Lung (tissue), 11 donors: ENCODE measurements at regions not wholly inside any gene's neighbourhood (a gene's known extent, or its start where the extent isn't known, plus 50 kb on each side); places are given as distances from the start of the nearest gene placed in this dataset.

ENCODE experiments used
- ATAC-seq: fragments of 200-7000 bp; cut with Tn5 transposase; one replicate; pipeline ENCODE4 v1.9.1; 2020; ENCODE audit warnings: moderate number of reproducible peaks; ENCODE audit not compliant: insufficient read depth, low FRiP score
- DNase-seq, 3 donors: peaks; one replicate each; pipeline ENCODE4 v3.0.0-alpha.2; 2013 to 2017
- H3K27ac ChIP-seq, 2 donors: one replicate each; pipeline ENCODE4 v1.5.1; 2013; ENCODE audit warnings: mild to moderate bottlenecking in 2 of 2, moderate library complexity in 2 of 2, control low read depth in 1 of 2, inconsistent platforms in 1 of 2, low read depth in 1 of 2, low read length in 1 of 2
- H3K27me3 ChIP-seq, 3 donors: one replicate each; pipeline ENCODE4 v1.5.1; 2013; ENCODE audit warnings: low read length in 2 of 3; ENCODE audit not compliant: control insufficient read depth in 3 of 3, insufficient read depth in 3 of 3
- H3K36me3 ChIP-seq, 4 donors: one replicate each; pipeline ENCODE4 v1.5.1; 2013; ENCODE audit warnings: low read length in 4 of 4, mild to moderate bottlenecking in 1 of 4, moderate library complexity in 1 of 4; ENCODE audit not compliant: control insufficient read depth in 4 of 4, insufficient read depth in 4 of 4
- H3K4me1 ChIP-seq, 5 donors: one replicate each; pipeline ENCODE4 v1.5.1; 2013; ENCODE audit warnings: low read length in 5 of 5, mild to moderate bottlenecking in 2 of 5, moderate library complexity in 1 of 5; ENCODE audit not compliant: control insufficient read depth in 5 of 5, insufficient read depth in 5 of 5
- H3K4me3 ChIP-seq: one replicate; pipeline ENCODE4 v1.5.1; 2013; ENCODE audit warnings: mild to moderate bottlenecking, control low read depth, moderate library complexity
- H3K9ac ChIP-seq, 2 donors: one replicate each; pipeline ENCODE4 v1.5.1; 2013; ENCODE audit warnings: low read length in 2 of 2, control low read depth in 1 of 2; ENCODE audit not compliant: insufficient read depth in 1 of 2
- H3K9me3 ChIP-seq, 4 donors: one replicate each; pipeline ENCODE4 v1.5.1; 2013; ENCODE audit warnings: low read length in 3 of 4, mild to moderate bottlenecking in 1 of 4, moderate library complexity in 1 of 4; ENCODE audit not compliant: control insufficient read depth in 4 of 4, insufficient read depth in 3 of 4
- WGBS, 2 donors: extraction: QIAGEN DNeasy Blood & Tissue Kit; methylation state at CpG; one replicate each; pipeline ENCODE4 v1.1.7; 2013; 5-methylcytosine and 5-hydroxymethylcytosine counted together
- TF ChIP-seq, protein P1 (sequence below): IDR thresholded peaks from 2 replicates; pipeline ENCODE4 v1.5.1; 2012; ENCODE audit warnings: mild to moderate bottlenecking; ENCODE audit errors: control extremely low read depth, extremely low read depth
- donor health status: control.
- donor health status: control.
- donor health status: Bipolar disorder and iron deficiency.
- donor health status: healthy.
- donor health status: DM: yes; HTN: yes; CAD: no.

DNA sequence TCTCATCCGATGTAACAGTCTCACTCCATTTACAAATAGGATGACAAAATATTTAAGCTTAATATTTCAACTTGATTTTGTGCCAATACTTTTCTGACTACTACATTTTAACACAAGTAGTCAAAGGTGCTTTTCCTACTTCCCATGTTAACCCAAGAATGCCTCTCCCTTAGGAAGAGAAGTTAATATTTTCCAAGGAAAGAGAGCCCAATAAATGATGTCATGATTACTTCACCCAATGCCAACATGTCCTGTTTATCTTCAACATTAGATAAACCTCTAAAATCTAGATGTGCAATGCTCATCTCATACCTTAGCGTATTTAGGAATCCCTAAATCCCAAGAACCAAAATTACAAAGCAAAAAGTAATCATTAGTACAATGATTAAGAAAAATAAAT lies 156.7 kb upstream of the TENT5A start:
- 72 to 80% methylated on average over 2 of the region's 2 CpGs for WGBS, 2 donors
- Histone ChIP-seq H3K9me3 (no peaks in the 10 kb centered on the region), H3K27me3 (no peaks in the 10 kb centered on the region), H3K9ac (no peak overlapping the region), H3K4me3 (no peak overlapping the region), H3K4me1 (peaks cover 0 to 25% (median 0%) of the 10 kb centered on the region in 5 donors), H3K27ac (no peak overlapping the region), H3K36me3 (no peaks in the 10 kb centered on the region)
- TF ChIP-seq, protein P1, sequence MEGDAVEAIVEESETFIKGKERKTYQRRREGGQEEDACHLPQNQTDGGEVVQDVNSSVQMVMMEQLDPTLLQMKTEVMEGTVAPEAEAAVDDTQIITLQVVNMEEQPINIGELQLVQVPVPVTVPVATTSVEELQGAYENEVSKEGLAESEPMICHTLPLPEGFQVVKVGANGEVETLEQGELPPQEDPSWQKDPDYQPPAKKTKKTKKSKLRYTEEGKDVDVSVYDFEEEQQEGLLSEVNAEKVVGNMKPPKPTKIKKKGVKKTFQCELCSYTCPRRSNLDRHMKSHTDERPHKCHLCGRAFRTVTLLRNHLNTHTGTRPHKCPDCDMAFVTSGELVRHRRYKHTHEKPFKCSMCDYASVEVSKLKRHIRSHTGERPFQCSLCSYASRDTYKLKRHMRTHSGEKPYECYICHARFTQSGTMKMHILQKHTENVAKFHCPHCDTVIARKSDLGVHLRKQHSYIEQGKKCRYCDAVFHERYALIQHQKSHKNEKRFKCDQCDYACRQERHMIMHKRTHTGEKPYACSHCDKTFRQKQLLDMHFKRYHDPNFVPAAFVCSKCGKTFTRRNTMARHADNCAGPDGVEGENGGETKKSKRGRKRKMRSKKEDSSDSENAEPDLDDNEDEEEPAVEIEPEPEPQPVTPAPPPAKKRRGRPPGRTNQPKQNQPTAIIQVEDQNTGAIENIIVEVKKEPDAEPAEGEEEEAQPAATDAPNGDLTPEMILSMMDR = no peak
- DNase-seq (no peak), ATAC-seq (no peak)

DNA sequence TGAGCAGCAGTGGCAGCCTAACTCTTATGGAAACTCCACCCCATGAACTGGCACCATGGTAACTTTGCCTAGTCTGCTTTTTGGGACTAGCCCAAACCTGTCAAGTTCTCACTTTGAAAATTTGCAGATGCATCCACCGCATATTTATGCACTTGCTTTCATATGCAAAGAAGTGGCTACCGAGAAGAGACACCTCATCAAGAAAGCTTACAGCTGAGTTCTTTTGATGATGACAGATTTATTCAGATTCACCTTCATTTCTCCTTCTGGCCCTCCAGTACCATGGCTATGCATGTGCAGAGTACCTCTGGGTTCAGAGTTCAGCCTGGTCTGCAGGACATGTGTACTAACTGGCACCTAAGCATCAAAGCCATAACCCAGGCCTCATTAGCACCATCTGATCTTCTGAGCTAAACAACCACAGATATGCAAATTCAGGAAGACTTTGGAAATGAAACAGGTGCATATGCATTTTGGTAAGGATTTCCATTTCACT lies 154.3 kb upstream of the TENT5A start:
- Histone ChIP-seq H3K9ac (no peak overlapping the region), H3K9me3 (no peaks in the 10 kb centered on the region), H3K27ac (peak overlapping the region in 1 of 2 donors; percentile 59), H3K4me3 (no peak overlapping the region), H3K36me3 (no peaks in the 10 kb centered on the region), H3K4me1 (peaks cover 0 to 25% (median 0%) of the 10 kb centered on the region in 5 donors), H3K27me3 (no peaks in the 10 kb centered on the region)
- TF ChIP-seq, protein P1 = no peak
- 86 to 88% methylated on average over 2 of the region's 2 CpGs for WGBS, 2 donors
- DNase-seq (no peak), ATAC-seq (no peak)

DNA sequence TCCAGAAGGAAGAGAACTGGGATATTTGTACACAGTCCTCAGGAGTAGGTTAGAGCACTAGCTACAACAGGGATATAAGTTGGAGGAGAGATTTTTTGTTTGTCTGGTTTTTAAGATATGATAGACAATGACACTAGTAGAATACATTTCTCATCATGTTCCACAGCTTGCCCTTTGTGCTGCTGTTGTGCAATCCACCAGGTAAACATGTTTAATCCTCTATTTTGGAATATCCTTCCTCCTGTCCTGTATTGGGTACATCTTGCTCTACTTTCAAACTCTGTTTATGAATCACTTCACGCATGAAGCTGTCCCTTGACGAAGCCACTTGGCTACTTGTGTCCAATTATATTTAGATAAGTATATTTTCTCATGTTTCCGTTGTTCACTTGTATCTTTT lies 153.6 kb upstream of the TENT5A start:
- H3K9me3 ChIP-seq = no peaks in the 10 kb centered on the region
- peak overlapping the region in 1 of 2 donors; percentile 59 for H3K27ac ChIP-seq
- H3K4me1 ChIP-seq = peaks cover 0 to 26% (median 3%) of the 10 kb centered on the region in 5 donors
- no peak overlapping the region for H3K4me3 ChIP-seq
- no peaks in the 10 kb centered on the region for H3K36me3 ChIP-seq
- TF ChIP-seq, protein P1 = no peak
- DNase-seq (no peak), ATAC-seq (no peak)
- H3K9ac ChIP-seq = no peak overlapping the region
- H3K27me3 ChIP-seq = no peaks in the 10 kb centered on the region
- WGBS, 2 donors = 91 to 93% methylated on average over 3 of the region's 3 CpGs

DNA sequence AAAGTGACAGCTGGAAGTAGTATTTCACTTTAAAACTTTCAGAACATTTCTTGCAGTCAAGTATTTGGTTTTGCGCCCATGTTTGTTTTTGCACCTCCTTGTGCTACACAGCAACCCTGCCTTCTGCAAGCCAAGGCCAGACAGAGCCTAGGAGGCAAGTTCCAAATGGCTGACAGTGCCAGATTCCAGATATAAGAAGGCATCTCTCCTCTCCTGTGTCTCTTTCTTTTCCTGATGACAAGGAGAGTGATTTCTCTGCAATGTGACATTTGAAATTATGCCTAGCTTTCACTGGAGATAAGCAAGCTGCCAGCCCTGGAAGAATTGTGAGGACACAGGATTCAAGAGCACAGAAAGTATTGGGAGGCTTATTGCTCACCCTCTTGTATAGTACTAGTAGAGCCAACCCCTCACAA lies 149.1 kb upstream of the TENT5A start:
- DNase-seq (peak; percentile 32 to 83 (median 49)), ATAC-seq (peak; percentile 17)
- TF ChIP-seq, protein P1 = no peak
- 63 to 76% methylated on average over 1 of the region's 1 CpG for whole genome bisulfite sequencing, 2 donors
- H3K4me1 ChIP-seq = peaks cover 0 to 10% (median 6%) of the 10 kb centered on the region in 5 donors
- peak overlapping the region in 1 of 2 donors; percentile 80 for H3K27ac ChIP-seq
- H3K27me3 ChIP-seq = no peaks in the 10 kb centered on the region
- no peaks in the 10 kb centered on the region for H3K36me3 ChIP-seq
- H3K9ac ChIP-seq = no peak overlapping the region
- H3K4me3 ChIP-seq = no peak overlapping the region
- H3K9me3 ChIP-seq = no peaks in the 10 kb centered on the region
